ENCODE measurements at regions not wholly inside any gene's neighbourhood (a gene's known extent, or its start where the extent isn't known, plus 50 kb on each side); places are given as distances from the start of the nearest gene placed in this dataset.
"Not testable (repeated sequence)": the region's sequence is repeated elsewhere in the genome, so short reads cannot be mapped to it uniquely, and the experiment has no call there.

GRCh38 chr12:25623816-25624215 is 70.7 kb upstream of the LMNTD1 start:
- Histone ChIP-seq H3K9ac (ENCODE audit: low read length) (no peak overlapping the region), H3K4me2 (ENCODE audit: low read length) (no peak overlapping the region), H3K27me3 (ENCODE audit: insufficient read depth, low read length) (no peaks in the 10 kb centered on the region), H4K20me1 (ENCODE audit: insufficient read depth, low read length) (no peaks in the 10 kb centered on the region), H3K27ac (ENCODE audit: low read depth, low read length) (no peak overlapping the region), H3K79me2 (ENCODE audit: insufficient read depth, low read length) (no peaks in the 10 kb centered on the region), H3K36me3 (ENCODE audit: insufficient read depth, low read length) (no peaks in the 10 kb centered on the region), H2AFZ (ENCODE audit: low read depth, low read length) (no peak overlapping the region), H3K4me3 (ENCODE audit: insufficient read depth, low read depth, low read length) (no peak overlapping the region), H3K4me1 (ENCODE audit: insufficient read depth, low read length) (no peaks in the 10 kb centered on the region), H3K9me3 (ENCODE audit: insufficient read depth, low read depth, low read length) (no peaks in the 10 kb centered on the region)
- Mint-ChIP-seq H3K36me3 (ENCODE audit: low read depth, unreplicated experiment) (no peaks in the 10 kb centered on the region), H3K27me3 (ENCODE audit: low read depth, unreplicated experiment) (no peaks in the 10 kb centered on the region), H3K27ac (ENCODE audit: unreplicated experiment) (no peak overlapping the region), H3K4me3 (ENCODE audit: unreplicated experiment) (no peak overlapping the region), H3K4me1 (ENCODE audit: low read depth, unreplicated experiment) (no peaks in the 10 kb centered on the region), H3K9me3 (ENCODE audit: unreplicated experiment) (no peaks in the 10 kb centered on the region)
- no peak for TF ChIP-seq CTCF (IDR thresholded peaks at IDR 0.05; ENCODE audit: insufficient read depth, low read depth, low read length)
- no peak for TF ChIP-seq EZH2 (IDR thresholded peaks at IDR 0.05; ENCODE audit: insufficient read depth, low read length)
- no peak for DNase-seq (ENCODE audit: low read depth)
- no peak for FAIRE-seq

GRCh38 chr12:25625146-25625545 is 72.1 kb upstream of the LMNTD1 start:
- Histone ChIP-seq H3K9ac (ENCODE audit: low read length) (no peak overlapping the region), H3K9me3 (ENCODE audit: insufficient read depth, low read depth, low read length) (no peaks in the 10 kb centered on the region), H3K27me3 (ENCODE audit: insufficient read depth, low read length) (no peaks in the 10 kb centered on the region), H3K79me2 (ENCODE audit: insufficient read depth, low read length) (no peaks in the 10 kb centered on the region), H3K36me3 (ENCODE audit: insufficient read depth, low read length) (no peaks in the 10 kb centered on the region), H3K4me1 (ENCODE audit: insufficient read depth, low read length) (no peaks in the 10 kb centered on the region), H2AFZ (ENCODE audit: low read depth, low read length) (no peak overlapping the region), H3K4me2 (ENCODE audit: low read length) (no peak overlapping the region), H3K27ac (ENCODE audit: low read depth, low read length) (no peak overlapping the region), H3K4me3 (ENCODE audit: insufficient read depth, low read depth, low read length) (no peak overlapping the region), H4K20me1 (ENCODE audit: insufficient read depth, low read length) (no peaks in the 10 kb centered on the region)
- Mint-ChIP-seq H3K27ac (ENCODE audit: unreplicated experiment) (no peak overlapping the region), H3K36me3 (ENCODE audit: low read depth, unreplicated experiment) (no peaks in the 10 kb centered on the region), H3K4me1 (ENCODE audit: low read depth, unreplicated experiment) (no peaks in the 10 kb centered on the region), H3K4me3 (ENCODE audit: unreplicated experiment) (no peak overlapping the region), H3K27me3 (ENCODE audit: low read depth, unreplicated experiment) (no peaks in the 10 kb centered on the region), H3K9me3 (ENCODE audit: unreplicated experiment) (no peaks in the 10 kb centered on the region)
- DNase-seq (ENCODE audit: low read depth), result no peak
- FAIRE-seq, result no peak
- TF ChIP-seq EZH2 (IDR thresholded peaks at IDR 0.05; ENCODE audit: insufficient read depth, low read length) (no peak), CTCF (IDR thresholded peaks at IDR 0.05; ENCODE audit: insufficient read depth, low read depth, low read length) (no peak)

GRCh38 chr12:25629341-25629740 is 76.3 kb upstream of the LMNTD1 start:
- Mint-ChIP-seq H3K27me3 (ENCODE audit: low read depth, unreplicated experiment) (peaks cover 6% of the 10 kb centered on the region), H3K36me3 (ENCODE audit: low read depth, unreplicated experiment) (no peaks in the 10 kb centered on the region), H3K4me1 (ENCODE audit: low read depth, unreplicated experiment) (no peaks in the 10 kb centered on the region), H3K9me3 (ENCODE audit: unreplicated experiment) (no peaks in the 10 kb centered on the region), H3K27ac (ENCODE audit: unreplicated experiment) (no peak overlapping the region), H3K4me3 (ENCODE audit: unreplicated experiment) (no peak overlapping the region)
- Histone ChIP-seq H3K27ac (ENCODE audit: low read depth, low read length) (no peak overlapping the region), H3K4me1 (ENCODE audit: insufficient read depth, low read length) (no peaks in the 10 kb centered on the region), H3K79me2 (ENCODE audit: insufficient read depth, low read length) (no peaks in the 10 kb centered on the region), H3K4me3 (ENCODE audit: insufficient read depth, low read depth, low read length) (no peak overlapping the region), H2AFZ (ENCODE audit: low read depth, low read length) (no peak overlapping the region), H4K20me1 (ENCODE audit: insufficient read depth, low read length) (no peaks in the 10 kb centered on the region), H3K9ac (ENCODE audit: low read length) (no peak overlapping the region), H3K4me2 (ENCODE audit: low read length) (no peak overlapping the region), H3K36me3 (ENCODE audit: insufficient read depth, low read length) (no peaks in the 10 kb centered on the region), H3K9me3 (ENCODE audit: insufficient read depth, low read depth, low read length) (no peaks in the 10 kb centered on the region), H3K27me3 (ENCODE audit: insufficient read depth, low read length) (no peaks in the 10 kb centered on the region)
- TF ChIP-seq EZH2 (IDR thresholded peaks at IDR 0.05; ENCODE audit: insufficient read depth, low read length) (no peak), CTCF (IDR thresholded peaks at IDR 0.05; ENCODE audit: insufficient read depth, low read depth, low read length) (no peak)
- no peak for DNase-seq (ENCODE audit: low read depth)
- FAIRE-seq, result no peak

- H3K4me1 Mint-ChIP-seq (ENCODE audit: low read depth, unreplicated experiment); H3K27me3 Mint-ChIP-seq (ENCODE audit: low read depth, unreplicated experiment); H3K27ac ChIP-seq (ENCODE audit: low read depth, low read length); H3K36me3 ChIP-seq (ENCODE audit: insufficient read depth, low read length); H3K9me3 Mint-ChIP-seq (ENCODE audit: unreplicated experiment); H3K9me3 ChIP-seq (ENCODE audit: insufficient read depth, low read depth, low read length); H3K79me2 ChIP-seq (ENCODE audit: insufficient read depth, low read length); H3K27me3 ChIP-seq (ENCODE audit: insufficient read depth, low read length); H2AFZ ChIP-seq (ENCODE audit: low read depth, low read length); H4K20me1 ChIP-seq (ENCODE audit: insufficient read depth, low read length); H3K4me2 ChIP-seq (ENCODE audit: low read length); FAIRE-seq; H3K9ac ChIP-seq (ENCODE audit: low read length); H3K4me3 Mint-ChIP-seq (ENCODE audit: unreplicated experiment); H3K27ac Mint-ChIP-seq (ENCODE audit: unreplicated experiment); H3K36me3 Mint-ChIP-seq (ENCODE audit: low read depth, unreplicated experiment); H3K4me3 ChIP-seq (ENCODE audit: insufficient read depth, low read depth, low read length); H3K4me1 ChIP-seq (ENCODE audit: insufficient read depth, low read length); DNase-seq (ENCODE audit: low read depth): not testable (repeated sequence)
Observed at GRCh38 chr12:25630735-25631515, 77.8 kb upstream of the LMNTD1 start.
